ENCODE measurements at regions not wholly inside any gene's neighbourhood (a gene's known extent, or its start where the extent isn't known, plus 50 kb on each side); places are given as distances from the start of the nearest gene placed in this dataset.

DNA sequence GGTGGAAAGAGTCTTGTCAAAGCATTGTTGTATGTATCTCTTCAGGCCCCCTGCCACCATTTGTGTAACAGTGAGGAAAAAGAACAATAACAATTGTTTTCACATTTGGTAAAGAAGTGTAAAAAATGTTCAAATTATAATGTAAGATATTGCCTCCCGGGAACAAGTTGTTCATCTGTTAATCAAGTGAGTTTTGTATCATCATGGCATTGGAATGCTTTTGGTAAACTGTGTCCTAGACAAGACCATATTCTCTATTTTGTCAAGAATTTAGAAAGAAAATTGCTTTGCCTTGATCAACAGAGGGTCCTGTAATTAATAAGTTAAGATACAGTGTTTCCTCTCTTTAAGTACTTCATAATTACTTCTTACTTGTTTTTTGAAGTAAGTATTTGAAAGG, 692.0 kb upstream of the NR5A2 start:
- TF ChIP-seq, protein P1, sequence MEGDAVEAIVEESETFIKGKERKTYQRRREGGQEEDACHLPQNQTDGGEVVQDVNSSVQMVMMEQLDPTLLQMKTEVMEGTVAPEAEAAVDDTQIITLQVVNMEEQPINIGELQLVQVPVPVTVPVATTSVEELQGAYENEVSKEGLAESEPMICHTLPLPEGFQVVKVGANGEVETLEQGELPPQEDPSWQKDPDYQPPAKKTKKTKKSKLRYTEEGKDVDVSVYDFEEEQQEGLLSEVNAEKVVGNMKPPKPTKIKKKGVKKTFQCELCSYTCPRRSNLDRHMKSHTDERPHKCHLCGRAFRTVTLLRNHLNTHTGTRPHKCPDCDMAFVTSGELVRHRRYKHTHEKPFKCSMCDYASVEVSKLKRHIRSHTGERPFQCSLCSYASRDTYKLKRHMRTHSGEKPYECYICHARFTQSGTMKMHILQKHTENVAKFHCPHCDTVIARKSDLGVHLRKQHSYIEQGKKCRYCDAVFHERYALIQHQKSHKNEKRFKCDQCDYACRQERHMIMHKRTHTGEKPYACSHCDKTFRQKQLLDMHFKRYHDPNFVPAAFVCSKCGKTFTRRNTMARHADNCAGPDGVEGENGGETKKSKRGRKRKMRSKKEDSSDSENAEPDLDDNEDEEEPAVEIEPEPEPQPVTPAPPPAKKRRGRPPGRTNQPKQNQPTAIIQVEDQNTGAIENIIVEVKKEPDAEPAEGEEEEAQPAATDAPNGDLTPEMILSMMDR (IDR thresholded peaks at IDR 0.05): no peak
- TF ChIP-seq POLR2AphosphoS5 (IDR thresholded peaks at IDR 0.05): no peak

Data from sigmoid colon (tissue), 4 donors.